ENCODE measurements at regions not wholly inside any gene's neighbourhood (a gene's known extent, or its start where the extent isn't known, plus 50 kb on each side); places are given as distances from the start of the nearest gene placed in this dataset.
"Not testable (repeated sequence)": the region's sequence is repeated elsewhere in the genome, so short reads cannot be mapped to it uniquely, and the experiment has no call there.

DNA sequence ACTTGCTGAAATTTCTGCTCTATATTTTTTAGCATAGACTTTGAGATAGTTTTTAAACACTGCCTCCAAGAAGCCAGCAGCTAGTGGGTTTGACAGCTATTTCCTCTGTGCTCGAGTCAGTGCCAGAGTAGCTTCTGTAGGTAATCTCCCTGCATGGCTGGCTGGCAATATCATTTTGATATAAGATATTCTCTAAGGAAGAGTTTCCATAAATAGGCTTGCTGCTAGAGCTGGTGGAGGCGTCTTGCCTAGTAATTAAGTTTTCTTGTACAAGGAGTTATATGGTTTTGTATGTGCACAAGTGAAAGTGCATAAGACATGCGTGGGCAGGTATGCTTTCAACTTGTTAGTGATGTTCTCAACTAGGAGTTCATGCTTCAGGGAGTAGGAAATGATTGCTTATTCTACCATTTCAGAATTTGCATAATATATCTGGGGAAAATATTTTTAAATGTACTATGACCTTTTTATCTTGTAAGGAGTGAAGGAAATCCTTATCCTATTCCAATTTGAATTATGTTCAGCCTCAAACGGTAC is 74.1 kb upstream of the CCL21 start:
- no peak for DNase-seq

DNA sequence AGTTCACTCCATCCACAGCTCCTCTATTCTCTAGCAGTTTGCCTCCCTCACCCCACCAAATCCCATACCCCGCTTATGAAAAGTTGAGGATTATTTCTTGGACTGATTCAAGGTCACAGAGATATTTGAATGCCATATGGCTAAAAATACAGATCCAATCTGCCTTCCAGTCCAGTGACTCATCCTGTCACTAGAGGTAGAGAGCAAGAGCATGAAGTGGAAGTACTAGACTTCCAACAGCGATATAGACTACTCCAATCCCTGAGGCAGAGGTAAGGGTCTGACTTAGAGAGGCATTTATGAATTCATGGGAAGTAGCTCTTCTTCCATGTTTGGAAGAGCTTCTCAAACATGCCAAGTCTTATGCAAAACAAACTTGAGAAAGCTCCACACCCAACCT is 72.4 kb upstream of the CCL21 start:
- DNase-seq, result no peak

DNA sequence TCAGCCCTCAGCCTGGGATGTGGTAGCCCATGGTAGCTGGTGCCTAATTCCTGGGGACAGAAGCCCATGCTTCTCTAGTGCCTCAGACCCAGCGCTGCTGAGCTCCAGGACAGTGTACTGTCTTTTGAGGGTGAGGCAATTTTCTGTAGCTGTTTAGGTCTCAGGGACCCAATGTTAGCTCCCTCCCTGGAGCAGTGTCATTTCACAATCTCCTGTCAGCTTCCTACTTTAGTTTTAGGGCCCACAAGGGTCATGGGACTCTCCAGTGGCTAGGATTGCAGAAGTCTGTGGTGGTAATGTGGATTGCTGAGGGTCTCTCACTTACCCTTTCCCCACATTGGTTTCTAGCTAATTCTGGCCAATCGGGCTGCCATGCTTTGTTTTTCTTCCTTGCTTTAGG is 67.7 kb upstream of the CCL21 start:
- no peak for DNase-seq

DNA sequence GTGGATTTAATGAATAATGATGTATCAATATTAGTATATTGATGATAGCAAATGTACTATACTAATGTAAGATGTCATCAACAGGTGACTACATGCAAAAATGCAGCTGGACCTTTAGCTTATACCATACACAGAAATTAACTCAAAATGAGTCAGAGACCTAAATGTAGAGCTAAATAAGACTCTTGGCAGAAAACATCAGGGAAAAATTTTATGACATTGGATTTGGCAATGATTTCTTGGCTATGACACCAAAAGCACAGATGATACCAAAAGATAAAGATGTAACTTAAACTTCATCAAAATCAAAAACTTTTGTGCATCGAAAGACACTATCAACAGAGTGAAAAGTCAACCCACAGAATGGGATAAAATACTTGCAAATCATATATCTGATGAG is 64.0 kb upstream of the CCL21 start:
- no peak for DNase-seq

DNA sequence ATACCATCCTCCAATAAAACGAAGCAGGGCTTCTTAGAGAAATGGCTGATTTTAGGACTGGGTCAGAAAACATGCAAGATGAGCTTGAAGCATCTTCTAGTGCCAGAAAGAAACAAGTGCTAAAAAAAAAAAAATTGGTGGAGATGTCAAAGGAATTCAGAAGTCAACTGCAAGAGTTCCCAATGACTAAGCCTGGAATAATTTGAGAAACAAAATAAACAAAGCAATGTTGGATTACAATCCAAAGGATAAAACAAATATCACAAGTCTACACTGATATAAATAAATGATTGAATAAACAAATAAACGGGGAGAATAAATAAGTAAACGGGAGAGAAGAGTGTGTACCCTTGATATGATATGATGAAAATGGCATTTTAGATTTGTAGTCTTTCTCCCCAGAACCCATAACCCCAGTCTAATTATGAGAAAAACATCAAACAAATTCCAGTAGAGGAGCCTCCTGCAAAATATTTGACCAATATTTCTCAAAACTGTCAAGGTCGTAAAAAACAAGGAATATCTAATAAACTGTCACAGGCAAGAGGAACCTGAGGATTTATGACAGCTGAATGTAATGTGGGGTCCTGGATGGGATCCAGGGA is 63.5 kb upstream of the CCL21 start:
- DNase-seq, result no peak

DNA sequence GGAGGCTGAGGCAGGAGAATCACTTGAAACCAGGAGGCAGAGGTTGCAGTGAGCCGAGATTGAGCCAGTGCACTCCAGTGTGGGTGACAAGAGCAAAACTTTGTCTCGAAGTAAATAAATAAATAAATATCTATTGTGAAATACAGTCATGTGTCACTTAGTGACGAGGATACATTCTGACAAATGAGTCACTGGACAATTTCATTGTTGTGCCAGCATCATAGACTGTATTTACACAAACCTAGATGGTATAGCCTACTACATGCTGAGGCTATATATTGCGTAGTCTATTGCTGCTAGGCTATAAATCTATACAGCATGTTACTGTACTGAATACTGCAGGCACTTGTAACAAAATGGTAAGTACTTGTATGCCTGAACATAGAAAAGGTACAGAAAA is 61.1 kb upstream of the CCL21 start:
- no peak for DNase-seq

DNA sequence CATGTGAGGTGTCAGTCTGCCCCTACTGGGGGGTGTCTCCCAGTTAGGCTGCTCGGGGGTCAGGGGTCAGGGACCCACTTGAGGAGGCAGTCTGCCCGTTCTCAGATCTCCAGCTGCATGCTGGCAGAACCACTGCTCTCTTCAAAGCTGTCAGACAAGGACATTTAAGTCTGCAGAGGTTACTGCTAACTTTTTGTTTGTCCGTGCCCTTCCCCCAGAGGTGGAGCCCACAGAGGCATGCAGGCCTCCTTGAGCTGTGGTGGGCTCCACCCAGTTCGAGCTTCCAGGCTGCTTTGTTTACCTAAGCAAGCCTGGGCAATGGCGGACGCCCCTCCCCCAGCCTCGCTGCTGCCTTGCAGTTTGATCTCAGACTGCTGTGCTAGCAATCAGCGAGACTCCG is 57.2 kb upstream of the CCL21 start:
- DNase-seq, result not testable (repeated sequence)

DNA sequence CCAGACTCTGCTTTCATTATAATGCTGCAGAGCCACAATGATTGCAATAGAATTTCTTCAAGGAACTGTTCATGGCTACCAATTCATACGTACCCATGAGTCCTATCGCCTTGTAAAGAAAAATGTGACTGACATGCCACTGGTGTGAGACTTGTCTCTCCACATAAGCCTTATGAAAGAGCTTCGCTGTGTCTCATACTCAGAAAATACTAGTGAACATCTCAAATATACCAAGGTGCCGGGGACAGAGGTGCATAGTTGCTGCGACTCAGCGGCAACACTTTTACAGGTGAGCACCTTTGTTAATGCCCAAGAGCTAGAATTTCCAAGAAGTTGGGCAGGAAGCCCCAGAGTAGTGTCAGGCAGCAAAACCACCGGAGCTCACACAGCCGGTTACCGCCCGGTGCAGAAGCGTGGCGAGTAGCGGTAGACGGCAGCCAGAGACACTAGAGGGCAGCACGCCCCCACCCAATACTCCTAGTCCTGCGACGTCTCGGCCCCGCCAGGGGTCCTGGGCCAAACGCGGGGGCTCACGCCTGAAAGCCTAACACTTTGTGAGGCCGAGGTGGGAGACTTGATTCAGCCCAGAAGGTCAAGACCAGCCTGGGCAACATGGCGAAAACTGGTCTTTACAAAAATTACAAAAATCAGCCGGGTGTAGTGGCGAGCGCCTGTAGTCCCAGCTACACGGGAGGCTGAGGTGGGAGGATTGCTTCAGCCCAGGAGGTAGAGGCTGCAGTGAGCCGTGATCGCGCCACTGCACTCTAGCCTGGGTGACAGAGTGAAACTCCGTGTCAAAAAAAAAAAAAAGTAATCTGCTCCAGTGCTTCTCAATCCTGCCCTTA is 50.5 kb upstream of the CCL21 start:
- peak; percentile 32 for DNase-seq
